Naive thymus-derived CD4-positive, alpha-beta T cell (primary cell): ENCODE measurements at regions not wholly inside any gene's neighbourhood (a gene's known extent, or its start where the extent isn't known, plus 50 kb on each side); places are given as distances from the start of the nearest gene placed in this dataset.

Source experiments
- ATAC-seq: fragments of 150-1000 bp; cut with Tn5 transposase; 2 replicates; pipeline ENCODE4 v1.10.0; 2021; ENCODE audit warnings: mild to moderate bottlenecking, moderate library complexity
- CTCF ChIA-PET: fragments of 350-600 bp; sonication (Branson Sonifier 250); formaldehyde crosslinking; loops from one replicate; lab custom pipeline; 2021; ENCODE audit warnings: antibody characterized with exemption; lab: Charles Lee
- POLR2A ChIA-PET: fragments of 350-600 bp; sonication (Branson Sonifier 250); formaldehyde crosslinking; loops from one replicate; lab custom pipeline; 2021; ENCODE audit warnings: antibody characterized with exemption, inconsistent platforms; lab: Charles Lee
- DNase-seq, 9 donors: peaks; one replicate each; pipeline versions ENCODE4 v3.0.0 to v3.0.0-alpha.2; 2020 to 2022; ENCODE audit warnings: mixed read lengths in 1 of 9
- H3K27ac ChIP-seq: one replicate; pipeline ENCODE4 v1.7.0; 2013; ENCODE audit warnings: mild to moderate bottlenecking, low read depth, low read length, moderate library complexity
- H3K27me3 ChIP-seq, 2 donors: one replicate each; pipeline ENCODE4 v1.7.0; 2013; ENCODE audit warnings: low read length in 2 of 2, mild to moderate bottlenecking in 2 of 2, moderate library complexity in 2 of 2; ENCODE audit not compliant: control insufficient read depth in 2 of 2, insufficient read depth in 2 of 2
- H3K36me3 ChIP-seq, 3 experiments: 1 replicate in 2 of 3; 2 replicates in 1 of 3; pipeline ENCODE4 v1.7.0; 2013; ENCODE audit warnings: low read length in 3 of 3, mild to moderate bottlenecking in 3 of 3, moderate library complexity in 1 of 3; ENCODE audit not compliant: insufficient read depth in 3 of 3, control insufficient read depth in 2 of 3
- H3K4me1 ChIP-seq, 2 donors: one replicate each; pipeline ENCODE4 v1.7.0; 2013; ENCODE audit warnings: low read length in 2 of 2, mild to moderate bottlenecking in 2 of 2, moderate library complexity in 1 of 2; ENCODE audit not compliant: control insufficient read depth in 2 of 2, insufficient read depth in 2 of 2
- H3K4me3 ChIP-seq: 2 replicates; pipeline ENCODE4 v1.7.0; 2013; ENCODE audit warnings: mild to moderate bottlenecking, low read length
- H3K9me3 ChIP-seq, 3 experiments: 1 replicate in 2 of 3; 2 replicates in 1 of 3; pipeline ENCODE4 v1.7.0; 2013; ENCODE audit warnings: low read length in 3 of 3; ENCODE audit not compliant: control insufficient read depth in 2 of 3
- H3K27ac Mint-ChIP-seq, 9 donors: one replicate each; pipeline ENCODE4 v1.8.0; 2020 to 2022; ENCODE audit warnings: mixed read lengths in 9 of 9, mild to moderate bottlenecking in 8 of 9, moderate library complexity in 5 of 9, inconsistent platforms in 2 of 9
- H3K27me3 Mint-ChIP-seq, 5 donors: one replicate each; pipeline ENCODE4 v1.8.0; 2021 to 2022; ENCODE audit warnings: mixed read lengths in 5 of 5, mild to moderate bottlenecking in 1 of 5
- H3K36me3 Mint-ChIP-seq, 5 donors: one replicate each; pipeline ENCODE4 v1.8.0; 2020 to 2022; ENCODE audit warnings: mixed read lengths in 5 of 5, mild to moderate bottlenecking in 3 of 5, inconsistent platforms in 1 of 5
- H3K4me1 Mint-ChIP-seq, 7 donors: one replicate each; pipeline ENCODE4 v1.8.0; 2020 to 2022; ENCODE audit warnings: mixed read lengths in 7 of 7, mild to moderate bottlenecking in 3 of 7, inconsistent platforms in 1 of 7
- H3K4me3 Mint-ChIP-seq, 10 donors: one replicate each; pipeline ENCODE4 v1.8.0; 2020 to 2022; ENCODE audit warnings: mild to moderate bottlenecking in 10 of 10, mixed read lengths in 10 of 10, moderate library complexity in 6 of 10, inconsistent platforms in 2 of 10
- H3K9me3 Mint-ChIP-seq, 11 donors: one replicate each; pipeline ENCODE4 v1.8.0; 2020 to 2022; ENCODE audit warnings: mixed read lengths in 11 of 11, mild to moderate bottlenecking in 4 of 11, inconsistent platforms in 1 of 11, moderate library complexity in 1 of 11
- intact Hi-C, 2 donors: fragments of 100-400 bp; cut with micrococcal nuclease; formaldehyde crosslinking; loops; one replicate each; pipeline ENCODE4 v1.15.1; 2023

DNA sequence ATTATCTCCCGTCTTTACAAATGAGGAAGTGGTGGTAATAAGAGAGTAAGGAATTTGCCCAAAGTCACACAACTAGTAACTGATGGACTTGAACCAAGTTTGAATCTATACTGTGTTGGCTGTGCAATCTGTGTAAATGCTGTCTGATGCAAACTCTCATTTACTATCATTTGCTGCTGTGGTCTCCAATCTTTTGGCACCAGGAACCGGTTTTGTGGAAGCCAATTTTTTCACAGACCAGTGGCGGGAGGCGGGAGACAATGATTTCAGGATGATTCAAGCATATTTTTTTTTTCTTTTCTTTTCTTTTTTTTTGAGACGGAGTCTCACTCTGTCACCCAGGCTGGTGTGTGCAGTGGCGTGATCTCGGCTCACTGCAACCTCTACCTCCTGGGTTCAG, 450.0 kb upstream of the FZD8 start:
- H3K9me3 ChIP-seq, result no peaks in the 10 kb centered on the region
- ATAC-seq, result no peak
- no peak overlapping the region for H3K27ac Mint-ChIP-seq
- H3K9me3 Mint-ChIP-seq, result peaks cover 0 to 10% (median 2%) of the 10 kb centered on the region in 11 donors
- H3K36me3 ChIP-seq, result no peaks in the 10 kb centered on the region
- no peak overlapping the region for H3K4me3 Mint-ChIP-seq
- CTCF ChIA-PET, result no interaction called here
- POLR2A ChIA-PET, result no interaction called here
- intact Hi-C loops, result no loop called here
- no peaks in the 10 kb centered on the region for H3K36me3 Mint-ChIP-seq
- no peaks in the 10 kb centered on the region for H3K27me3 ChIP-seq
- no peaks in the 10 kb centered on the region for H3K27me3 Mint-ChIP-seq
- no peaks in the 10 kb centered on the region for H3K4me1 ChIP-seq
- H3K4me3 ChIP-seq, result no peak overlapping the region
- H3K27ac ChIP-seq, result no peak overlapping the region
- H3K4me1 Mint-ChIP-seq, result no peaks in the 10 kb centered on the region
- DNase-seq, result no peak

DNA sequence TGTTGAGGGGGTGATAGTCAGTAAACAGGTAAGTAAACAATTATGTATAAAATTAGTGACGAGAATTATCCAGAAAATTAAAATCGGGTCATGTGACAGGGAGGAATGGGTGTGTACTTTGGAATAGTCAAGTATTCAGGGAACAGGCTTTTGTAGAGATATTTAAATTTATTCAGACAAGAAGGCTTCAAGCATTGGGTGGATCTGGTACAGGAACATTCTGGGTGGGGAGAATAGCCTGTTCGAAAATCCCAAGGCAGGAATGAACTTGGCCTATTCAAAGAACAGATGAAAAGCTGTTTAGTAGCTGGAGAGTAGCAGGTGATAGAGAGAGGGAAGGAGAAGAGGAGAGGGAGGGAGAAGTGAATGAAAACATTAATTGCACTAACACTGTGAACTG, 448.9 kb upstream of the FZD8 start:
- ATAC-seq (no peak), DNase-seq (no peak)
- Histone ChIP-seq H3K27me3 (no peaks in the 10 kb centered on the region), H3K4me3 (no peak overlapping the region), H3K27ac (no peak overlapping the region), H3K4me1 (no peaks in the 10 kb centered on the region), H3K9me3 (no peaks in the 10 kb centered on the region), H3K36me3 (no peaks in the 10 kb centered on the region)
- no peak overlapping the region for H3K27ac Mint-ChIP-seq
- no peaks in the 10 kb centered on the region for H3K4me1 Mint-ChIP-seq
- no peaks in the 10 kb centered on the region for H3K27me3 Mint-ChIP-seq
- H3K9me3 Mint-ChIP-seq, result peaks cover 0 to 10% (median 4%) of the 10 kb centered on the region in 11 donors
- ChIA-PET CTCF (no interaction called here), POLR2A (no interaction called here)
- H3K4me3 Mint-ChIP-seq, result no peak overlapping the region
- H3K36me3 Mint-ChIP-seq, result no peaks in the 10 kb centered on the region
- intact Hi-C loops, result no loop called here

DNA sequence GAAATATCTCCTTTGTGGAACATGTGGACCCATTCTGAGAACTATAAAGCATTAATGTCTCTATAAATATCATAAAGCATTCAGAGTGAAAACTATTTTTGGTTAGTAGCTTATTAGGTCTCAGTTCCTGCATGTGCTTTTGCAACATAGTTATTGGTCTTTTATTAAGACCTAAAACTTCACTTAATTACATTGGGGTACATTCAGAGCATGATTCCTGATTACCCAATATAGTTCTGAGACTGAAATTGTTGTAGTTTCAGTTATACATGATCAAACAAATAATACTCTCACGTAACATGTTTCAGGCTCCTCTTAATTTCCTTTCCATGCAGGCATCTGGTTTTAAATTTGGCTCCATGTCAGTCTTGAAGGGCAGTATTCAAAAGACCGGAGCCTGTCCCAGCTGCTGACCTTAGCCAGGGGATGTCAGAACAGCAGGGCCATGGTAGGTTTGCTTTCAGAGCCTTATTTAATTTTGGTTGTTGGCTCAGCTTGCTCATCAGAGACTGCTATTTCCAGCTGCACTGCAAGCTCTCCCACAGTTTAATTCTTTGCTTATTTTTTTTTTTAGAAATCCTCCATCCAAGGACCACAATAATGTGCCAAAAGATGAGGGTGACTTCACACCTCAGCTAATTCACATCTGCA, 447.8 kb upstream of the FZD8 start:
- Mint-ChIP-seq H3K27me3 (no peaks in the 10 kb centered on the region), H3K4me3 (no peak overlapping the region), H3K36me3 (no peaks in the 10 kb centered on the region), H3K9me3 (peaks cover 0 to 15% (median 5%) of the 10 kb centered on the region in 11 donors), H3K4me1 (no peaks in the 10 kb centered on the region), H3K27ac (no peak overlapping the region)
- Histone ChIP-seq H3K27me3 (no peaks in the 10 kb centered on the region), H3K36me3 (no peaks in the 10 kb centered on the region), H3K4me1 (no peaks in the 10 kb centered on the region), H3K4me3 (no peak overlapping the region), H3K27ac (no peak overlapping the region), H3K9me3 (no peaks in the 10 kb centered on the region)
- ATAC-seq, result no peak
- ChIA-PET POLR2A (no interaction called here), CTCF (no interaction called here)
- DNase-seq, result no peak
- intact Hi-C loops, result no loop called here

DNA sequence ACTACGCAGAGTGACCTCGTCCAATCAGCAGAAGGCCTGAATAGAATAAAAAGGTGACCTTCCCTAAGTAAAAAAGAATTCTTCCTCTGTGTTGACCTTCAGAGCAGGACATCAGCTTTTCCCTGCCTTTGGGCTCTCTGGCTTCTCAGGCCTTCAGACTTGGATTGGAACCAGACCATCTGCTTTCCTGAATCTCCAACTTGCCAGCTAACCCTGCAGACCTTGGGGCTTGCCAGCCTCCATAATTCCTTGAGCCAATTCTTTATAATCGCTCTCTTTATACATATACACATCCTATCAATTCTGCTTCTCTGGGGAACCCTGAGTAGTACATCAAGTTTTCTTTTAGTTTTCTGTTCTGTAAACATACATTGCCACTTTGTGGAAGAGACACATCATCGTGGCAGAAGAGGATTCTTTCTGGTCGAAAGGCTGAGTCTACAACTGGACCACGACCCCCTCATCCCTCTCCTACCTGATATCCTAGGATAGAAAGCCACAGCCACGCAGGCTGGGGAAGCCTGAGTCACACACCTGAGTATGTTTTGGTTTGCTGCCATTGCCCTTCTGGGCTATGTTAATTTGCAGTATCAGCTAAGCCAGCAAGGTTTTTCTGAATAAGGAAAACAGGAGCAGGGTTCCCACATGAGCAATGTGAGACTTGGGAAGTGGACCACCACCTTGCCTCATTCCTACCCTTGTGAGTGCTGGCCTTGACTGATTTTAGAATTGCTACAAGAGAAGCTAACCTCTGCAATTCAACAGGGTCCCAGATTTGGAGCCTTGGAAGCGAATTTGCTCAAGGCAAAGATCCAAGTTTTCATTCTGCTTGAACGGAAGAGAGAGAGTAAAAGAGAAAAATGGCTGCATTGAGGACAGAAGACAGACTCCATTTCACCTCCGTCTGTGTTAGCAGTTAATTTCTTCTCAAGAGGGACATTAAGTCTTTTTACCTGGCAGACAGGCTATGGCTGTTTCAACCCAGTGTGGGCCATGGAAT, 445.2 kb upstream of the FZD8 start:
- Histone ChIP-seq H3K4me1 (no peaks in the 10 kb centered on the region), H3K36me3 (no peaks in the 10 kb centered on the region), H3K27me3 (no peaks in the 10 kb centered on the region), H3K9me3 (no peaks in the 10 kb centered on the region), H3K4me3 (no peak overlapping the region), H3K27ac (no peak overlapping the region)
- Mint-ChIP-seq H3K36me3 (peaks cover 0 to 5% (median 0%) of the 10 kb centered on the region in 5 donors), H3K4me1 (no peaks in the 10 kb centered on the region), H3K27ac (no peak overlapping the region), H3K4me3 (no peak overlapping the region), H3K27me3 (no peaks in the 10 kb centered on the region), H3K9me3 (peaks cover 0 to 21% (median 8%) of the 10 kb centered on the region in 11 donors)
- ATAC-seq, result no peak
- no peak for DNase-seq
- ChIA-PET POLR2A (no interaction called here), CTCF (no interaction called here)
- intact Hi-C loops, result no loop called here

DNA sequence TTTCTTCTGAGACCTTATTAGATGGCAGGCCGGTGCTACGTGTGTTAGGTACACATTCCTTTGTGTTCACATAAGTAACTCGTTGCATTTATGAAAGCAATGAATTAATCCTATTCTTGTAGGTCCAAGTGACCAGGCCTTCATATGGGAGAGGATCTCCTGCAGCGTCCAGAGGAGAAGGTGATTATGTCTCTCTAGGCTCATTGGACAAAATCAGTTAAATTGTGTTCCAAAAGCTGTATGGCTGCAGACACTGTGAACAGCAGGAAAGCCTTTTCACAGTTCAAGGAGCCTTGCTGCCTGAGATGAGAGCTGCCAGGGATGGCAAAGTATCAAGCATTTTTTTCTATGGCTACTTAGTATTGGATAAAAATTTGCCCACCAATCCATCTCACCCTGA, 433.1 kb upstream of the FZD8 start:
- Mint-ChIP-seq H3K36me3 (no peaks in the 10 kb centered on the region), H3K27me3 (no peaks in the 10 kb centered on the region), H3K9me3 (peaks cover 0 to 9% (median 2%) of the 10 kb centered on the region in 11 donors), H3K27ac (no peak overlapping the region), H3K4me1 (no peaks in the 10 kb centered on the region), H3K4me3 (no peak overlapping the region)
- Histone ChIP-seq H3K4me3 (no peak overlapping the region), H3K4me1 (no peaks in the 10 kb centered on the region), H3K9me3 (no peaks in the 10 kb centered on the region), H3K27ac (no peak overlapping the region), H3K27me3 (no peaks in the 10 kb centered on the region), H3K36me3 (no peaks in the 10 kb centered on the region)
- ATAC-seq (no peak), DNase-seq (no peak)
- CTCF ChIA-PET, result no interaction called here
- intact Hi-C loops, result no loop called here
- POLR2A ChIA-PET, result no interaction called here

DNA sequence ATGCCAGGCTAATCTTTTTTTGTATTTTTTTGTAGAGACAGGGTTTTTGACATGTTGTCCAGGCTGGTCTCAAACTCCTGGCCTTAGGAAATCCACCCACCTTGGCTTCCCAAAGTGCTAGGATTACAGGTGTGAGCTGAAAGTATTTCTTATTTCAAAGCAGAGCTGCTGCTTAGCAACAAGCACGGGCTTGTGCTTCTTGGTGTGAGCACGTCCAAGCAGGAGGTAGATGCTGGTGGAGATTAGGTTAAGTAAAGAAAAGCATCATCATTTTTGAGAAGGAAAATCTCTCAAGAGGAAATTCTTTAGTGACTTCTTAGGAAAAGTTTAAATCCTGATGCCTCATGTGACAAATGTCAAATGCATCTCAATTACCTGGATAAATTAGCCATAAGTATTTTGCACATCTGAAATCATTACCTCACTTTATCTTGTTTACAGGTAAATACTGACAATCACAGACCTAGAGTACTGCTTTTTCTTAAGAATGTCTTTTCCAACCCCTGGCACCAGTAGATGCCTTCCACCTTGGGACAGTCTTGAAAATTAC, 431.8 kb upstream of the FZD8 start:
- peaks cover 0 to 9% (median 0%) of the 10 kb centered on the region in 11 donors for H3K9me3 Mint-ChIP-seq
- CTCF ChIA-PET, result no interaction called here
- intact Hi-C loops, result no loop called here
- Histone ChIP-seq H3K27me3 (no peaks in the 10 kb centered on the region), H3K4me1 (no peaks in the 10 kb centered on the region), H3K9me3 (no peaks in the 10 kb centered on the region), H3K36me3 (no peaks in the 10 kb centered on the region), H3K4me3 (no peak overlapping the region), H3K27ac (no peak overlapping the region)
- ATAC-seq (no peak), DNase-seq (no peak)
- POLR2A ChIA-PET, result no interaction called here
- H3K4me3 Mint-ChIP-seq, result no peak overlapping the region
- no peaks in the 10 kb centered on the region for H3K27me3 Mint-ChIP-seq
- H3K4me1 Mint-ChIP-seq, result no peaks in the 10 kb centered on the region
- H3K36me3 Mint-ChIP-seq, result no peaks in the 10 kb centered on the region
- H3K27ac Mint-ChIP-seq, result no peak overlapping the region
